ENCODE measurements at regions not wholly inside any gene's neighbourhood (a gene's known extent, or its start where the extent isn't known, plus 50 kb on each side); places are given as distances from the start of the nearest gene placed in this dataset.

GRCh38 chr12:31781894-31782540 is 53.2 kb upstream of the AMN1 start:
- DNase-seq (ENCODE audit: low read depth): no peak

DNA sequence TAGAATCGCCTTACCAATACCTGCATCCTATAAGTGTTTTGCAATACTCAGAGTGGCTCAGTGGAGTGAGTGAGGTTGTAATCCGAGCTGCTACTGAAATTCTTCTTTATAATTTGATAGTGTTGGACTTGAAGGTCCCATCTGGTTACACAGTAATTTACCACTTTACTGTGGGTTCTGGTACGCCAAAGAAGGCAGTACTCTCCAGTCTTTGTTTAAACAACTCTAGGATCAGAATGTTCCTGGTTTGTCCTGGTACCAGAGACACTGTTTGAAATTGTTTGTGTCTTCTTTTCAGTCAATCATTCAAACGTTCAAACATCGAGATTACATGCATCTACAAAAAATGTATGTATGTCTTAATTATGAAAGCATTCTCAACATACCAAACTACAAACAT is 51.3 kb upstream of the AMN1 start:
- DNase-seq (ENCODE audit: low read depth): no peak

- no peak for DNase-seq (ENCODE audit: low read depth)
Measured at GRCh38 chr12:31778687-31779086, 49.9 kb upstream of the AMN1 start.
